H9 (cell line): ENCODE measurements at regions not wholly inside any gene's neighbourhood (a gene's known extent, or its start where the extent isn't known, plus 50 kb on each side); places are given as distances from the start of the nearest gene placed in this dataset.

Source experiments
- DNase-seq: peaks from one replicate; pipeline ENCODE4 v3.0.0-alpha.2; 2017
- H2AFZ ChIP-seq: one replicate; pipeline ENCODE4 v1.6.1; 2013; ENCODE audit warnings: mild to moderate bottlenecking, low read length, control low read depth, moderate library complexity
- H2AK5ac ChIP-seq: 2 replicates; pipeline ENCODE4 v1.6.1; 2013; ENCODE audit warnings: low read length, control low read depth, mixed read lengths; ENCODE audit not compliant: insufficient read length
- H2BK120ac ChIP-seq: one replicate; pipeline ENCODE4 v1.6.1; 2013; ENCODE audit warnings: low read depth, mild to moderate bottlenecking, low read length, control low read depth, inconsistent platforms; ENCODE audit not compliant: poor library complexity, severe bottlenecking
- H2BK12ac ChIP-seq: 2 replicates; pipeline ENCODE4 v1.6.1; 2013; ENCODE audit warnings: low read length, control low read depth, mixed read lengths, low read depth; ENCODE audit not compliant: insufficient read length
- H2BK15ac ChIP-seq: 2 replicates; pipeline ENCODE4 v1.6.1; 2013; ENCODE audit warnings: low read depth, low read length, control low read depth
- H2BK20ac ChIP-seq: one replicate; pipeline ENCODE4 v1.6.1; 2013; ENCODE audit warnings: low read depth, mild to moderate bottlenecking, low read length, control low read depth, inconsistent platforms; ENCODE audit not compliant: poor library complexity, severe bottlenecking
- H2BK5ac ChIP-seq: 2 replicates; pipeline ENCODE4 v1.6.1; 2013; ENCODE audit warnings: low read length, control low read depth, mixed read lengths; ENCODE audit not compliant: insufficient read length
- H3K14ac ChIP-seq: 2 replicates; pipeline ENCODE4 v1.6.1; 2013; ENCODE audit warnings: low read length, control low read depth; ENCODE audit not compliant: insufficient read depth
- H3K18ac ChIP-seq: 2 replicates; pipeline ENCODE4 v1.6.1; 2013; ENCODE audit warnings: low read depth, mild to moderate bottlenecking, mixed read lengths, low read length, control low read depth; ENCODE audit not compliant: insufficient read length
- H3K23ac ChIP-seq: 2 replicates; pipeline ENCODE4 v1.6.1; 2013; ENCODE audit warnings: low read length, control low read depth, mixed read lengths, low read depth; ENCODE audit not compliant: insufficient read length
- H3K23me2 ChIP-seq: 2 replicates; pipeline ENCODE4 v1.6.1; 2013; ENCODE audit warnings: low read depth, mild to moderate bottlenecking, mixed read lengths, low read length, control low read depth; ENCODE audit not compliant: insufficient read length, poor library complexity, severe bottlenecking
- H3K27ac ChIP-seq: 2 replicates; pipeline ENCODE4 v1.5.1; 2013; ENCODE audit warnings: low read length, control low read depth, mixed read lengths, low read depth; ENCODE audit not compliant: insufficient read length
- H3K27me3 ChIP-seq: 2 replicates; pipeline ENCODE4 v1.6.1; 2013; ENCODE audit warnings: low read length, control low read depth, inconsistent platforms; ENCODE audit not compliant: insufficient read depth
- H3K4ac ChIP-seq: 2 replicates; pipeline ENCODE4 v1.6.1; 2013; ENCODE audit warnings: low read depth, mild to moderate bottlenecking, control low read depth, inconsistent platforms, low read length, moderate library complexity
- H3K4me1 ChIP-seq: 2 replicates; pipeline ENCODE4 v1.6.1; 2013; ENCODE audit warnings: low read length, control low read depth, inconsistent platforms; ENCODE audit not compliant: insufficient read depth
- H3K4me2 ChIP-seq: 2 replicates; pipeline ENCODE4 v1.6.1; 2013; ENCODE audit warnings: low read length, control low read depth, mixed read lengths; ENCODE audit not compliant: insufficient read length, insufficient read depth
- H3K56ac ChIP-seq: 2 replicates; pipeline ENCODE4 v1.6.1; 2013; ENCODE audit warnings: low read depth, mild to moderate bottlenecking, mixed read lengths, low read length, control low read depth; ENCODE audit not compliant: insufficient read length
- H3K79me1 ChIP-seq: 2 replicates; pipeline ENCODE4 v1.6.1; 2013; ENCODE audit warnings: low read depth, mild to moderate bottlenecking, moderate library complexity, low read length, control low read depth, inconsistent platforms; ENCODE audit not compliant: insufficient read depth, poor library complexity, severe bottlenecking
- H3K79me2 ChIP-seq: 2 replicates; pipeline ENCODE4 v1.6.1; 2013; ENCODE audit warnings: low read length, control low read depth, inconsistent platforms; ENCODE audit not compliant: insufficient read depth
- H3K9ac ChIP-seq: 2 replicates; pipeline ENCODE4 v1.6.1; 2013; ENCODE audit warnings: low read length, control low read depth, mixed read lengths; ENCODE audit not compliant: insufficient read length; ENCODE audit errors: extremely low read depth
- H3K9me3 ChIP-seq: one replicate; pipeline ENCODE4 v1.6.1; 2013; ENCODE audit warnings: low read depth, low read length, inconsistent platforms; ENCODE audit not compliant: control insufficient read depth
- H3T11ph ChIP-seq: one replicate; pipeline ENCODE4 v1.6.1; 2013; ENCODE audit warnings: mild to moderate bottlenecking, low read length, control low read depth, inconsistent platforms
- H4K20me1 ChIP-seq: one replicate; pipeline ENCODE4 v1.6.1; 2013; ENCODE audit not compliant: control insufficient read depth, insufficient read length, insufficient read depth
- H4K5ac ChIP-seq: 2 replicates; pipeline ENCODE4 v1.6.1; 2013; ENCODE audit warnings: low read depth, mild to moderate bottlenecking, mixed read lengths, low read length, control low read depth; ENCODE audit not compliant: insufficient read length
- H4K8ac ChIP-seq: replicated peaks from 2 replicates; pipeline ENCODE4 v1.6.1; 2013; ENCODE audit warnings: low read length, control low read depth, mixed read lengths, low read depth; ENCODE audit not compliant: insufficient read length
- H4K91ac ChIP-seq: 2 replicates; pipeline ENCODE4 v1.6.1; 2013; ENCODE audit warnings: low read depth, mild to moderate bottlenecking, moderate library complexity, mixed read lengths, low read length, control low read depth; ENCODE audit not compliant: insufficient read length
- H3K27ac Mint-ChIP-seq, 3 experiments: 2 replicates in 2 of 3; 3 replicates in 1 of 3; pipeline ENCODE4 v1.8.0; 2020 to 2021; ENCODE audit warnings: mixed read lengths in 3 of 3, mild to moderate bottlenecking in 1 of 3, moderate library complexity in 1 of 3
- H3K27me3 Mint-ChIP-seq: 2 replicates; pipeline ENCODE4 v1.8.0; 2021; ENCODE audit warnings: low read depth, mild to moderate bottlenecking, moderate library complexity, mixed read lengths
- H3K36me3 Mint-ChIP-seq, 3 experiments: 2 replicates in 2 of 3; 3 replicates in 1 of 3; pipeline ENCODE4 v1.8.0; 2020 to 2021; ENCODE audit warnings: low read depth in 3 of 3, mixed read lengths in 3 of 3; ENCODE audit not compliant: insufficient read depth in 1 of 3
- H3K4me1 Mint-ChIP-seq, 2 experiments: 2 replicates each; pipeline ENCODE4 v1.8.0; 2020; ENCODE audit warnings: mixed read lengths in 2 of 2
- H3K4me3 Mint-ChIP-seq, 2 experiments: 2 replicates in 1 of 2; 3 replicates in 1 of 2; pipeline ENCODE4 v1.8.0; 2020 to 2021; ENCODE audit warnings: mild to moderate bottlenecking in 2 of 2, mixed read lengths in 2 of 2, moderate library complexity in 1 of 2
- H3K9me3 Mint-ChIP-seq, 2 experiments: 2 replicates in 1 of 2; 3 replicates in 1 of 2; pipeline ENCODE4 v1.8.0; 2020; ENCODE audit warnings: mild to moderate bottlenecking in 2 of 2, mixed read lengths in 2 of 2, moderate library complexity in 1 of 2
- CTCF ChIP-seq: fragments of 200-600 bp; sonication (generic); conservative IDR thresholded peaks from 3 replicates; pipeline ENCODE4 v1.8.0; 2021; ENCODE audit warnings: antibody characterized with exemption, mild to moderate bottlenecking
- WGBS: extraction: QIAGEN DNeasy Blood & Tissue Kit; methylation state at CpG from one replicate; pipeline ENCODE4 v1.1.7; 2013; ENCODE audit warnings: missing lambda C conversion rate, low lambda C conversion rate, mixed read lengths; ENCODE audit not compliant: insufficient read length; ENCODE audit errors: extremely low coverage; 5-methylcytosine and 5-hydroxymethylcytosine counted together

GRCh38 chr9:85484235-85484634 lies 257.5 kb downstream of the AGTPBP1 start:
- H2AFZ ChIP-seq = no peak overlapping the region
- WGBS = no CpG with 5 or more reads among the region's 2 CpGs
- no peak overlapping the region for H3K4me3 Mint-ChIP-seq

More at GRCh38 chr9:85484235-85484634, 257.5 kb downstream of the AGTPBP1 start:
- Histone ChIP-seq H3K4me2 (no peak overlapping the region), H2AK5ac (no peak overlapping the region), H2BK20ac (no peak overlapping the region), H3K79me1 (no peaks in the 10 kb centered on the region), H3K79me2 (no peaks in the 10 kb centered on the region), H4K20me1 (no peaks in the 10 kb centered on the region), H4K5ac (no peak overlapping the region), H2BK120ac (no peak overlapping the region), H3T11ph (no peak overlapping the region), H3K27ac (no peak overlapping the region), H3K23ac (no peak overlapping the region), H3K56ac (no peak overlapping the region), H2BK5ac (no peak overlapping the region), H3K9me3 (no peaks in the 10 kb centered on the region), H3K18ac (no peak overlapping the region), H3K27me3 (no peaks in the 10 kb centered on the region), H3K4ac (no peak overlapping the region), H3K9ac (no peak overlapping the region), H3K4me1 (no peaks in the 10 kb centered on the region), H2BK15ac (no peak overlapping the region), H4K91ac (no peak overlapping the region), H3K23me2 (no peaks in the 10 kb centered on the region), H2BK12ac (no peak overlapping the region), H3K14ac (no peak overlapping the region), H4K8ac (no peak overlapping the region)
- Mint-ChIP-seq H3K27ac (no peak overlapping the region), H3K9me3 (no peaks in the 10 kb centered on the region), H3K36me3 (no peaks in the 10 kb centered on the region), H3K4me1 (peaks cover 6 to 12% of the 10 kb centered on the region in 2 experiments), H3K27me3 (peaks cover 3% of the 10 kb centered on the region)
- no peak for TF ChIP-seq CTCF
- no peak for DNase-seq
